ENCODE measurements at regions not wholly inside any gene's neighbourhood (a gene's known extent, or its start where the extent isn't known, plus 50 kb on each side); places are given as distances from the start of the nearest gene placed in this dataset.

- Histone ChIP-seq H4K91ac (replicated peaks; ENCODE audit: insufficient read length, low read length) (no peak overlapping the region), H3K23ac (ENCODE audit: insufficient read length) (no peak overlapping the region), H4K20me1 (replicated peaks in 1 of 2; ENCODE audit: control insufficient read depth in 1 of 2, insufficient read depth in 2 of 2, low read length in 2 of 2) (no peaks in the 10 kb centered on the region), H4K8ac (ENCODE audit: extremely low read depth, insufficient read depth, low read length) (no peak overlapping the region), H3K79me1 (ENCODE audit: low read depth, low read length) (no peaks in the 10 kb centered on the region), H2AK5ac (ENCODE audit: low read depth, low read length) (no peak overlapping the region), H3K4me2 (ENCODE audit: insufficient read depth in 1 of 2, low read depth in 2 of 2, low read length in 2 of 2) (no peak overlapping the region), H3K36me3 (ENCODE audit: control insufficient read depth in 2 of 4, insufficient read depth in 4 of 4, low read length in 3 of 4) (no peaks in the 10 kb centered on the region), H2BK120ac (replicated peaks; ENCODE audit: low read depth, low read length) (no peak overlapping the region), H2BK20ac (ENCODE audit: low read length) (no peak overlapping the region), H3K27me3 (replicated peaks in 1 of 4; ENCODE audit: control insufficient read depth in 3 of 4, extremely low read depth in 1 of 4, insufficient read depth in 3 of 4, low read length in 3 of 4) (no peaks in the 10 kb centered on the region), H2BK5ac (ENCODE audit: low read depth, low read length) (no peak overlapping the region), H3K27ac (ENCODE audit: low read depth, low read length) (no peak overlapping the region), H3K9ac (replicated peaks in 1 of 4; ENCODE audit: extremely low read depth in 1 of 4, low read depth in 3 of 4, low read length in 3 of 4) (no peak overlapping the region), H3K79me2 (ENCODE audit: control insufficient read depth in 1 of 2, insufficient read depth in 2 of 2, low read length in 2 of 2) (no peaks in the 10 kb centered on the region), H3K9me3 (ENCODE audit: insufficient read depth in 2 of 2, low read depth in 1 of 2, low read length in 1 of 2) (no peaks in the 10 kb centered on the region), H3K23me2 (ENCODE audit: low read depth, low read length) (peaks cover 2% of the 10 kb centered on the region; the same call in 1 of the 2 replicates), H3K4me3 (ENCODE audit: extremely low read depth in 1 of 4, insufficient read depth in 2 of 4, low read depth in 3 of 4, low read length in 4 of 4) (no peak overlapping the region), H3K4ac (replicated peaks; ENCODE audit: insufficient read length, low read depth, low read length) (no peak overlapping the region), H2AFZ (ENCODE audit: low read length) (no peak overlapping the region), H3K56ac (replicated peaks; ENCODE audit: insufficient read length, low read depth, low read length) (no peak overlapping the region), H4K5ac (ENCODE audit: insufficient read length, low read depth, low read length) (no peak overlapping the region), H2BK12ac (ENCODE audit: low read depth, low read length) (no peak overlapping the region), H3K18ac (ENCODE audit: extremely low read depth, low read length) (no peak overlapping the region), H3K4me1 (replicated peaks in 1 of 4; ENCODE audit: control insufficient read depth in 3 of 4, insufficient read depth in 4 of 4, low read length in 3 of 4) (no peaks in the 10 kb centered on the region), H2BK15ac (ENCODE audit: low read length) (no peak overlapping the region), H3K14ac (ENCODE audit: insufficient read length) (no peak overlapping the region)
- DNase-seq (ENCODE audit: low read depth in 1 of 2, low spot score in 2 of 2) (no peak), FAIRE-seq (no peak)
- 96% methylated on average over 1 of the region's 1 CpG; no CpG with 5 or more reads in 1 of the 2 experiments for WGBS, 2 experiments (ENCODE audit: extremely low coverage in 1 of 2, insufficient coverage in 1 of 2, insufficient read length in 1 of 2, insufficient replicate concordance in 2 of 2, low coverage in 1 of 2, low lambda C conversion rate in 2 of 2, missing lambda C conversion rate in 1 of 2)
- POLR2A ChIA-PET (ENCODE audit: partially characterized antibody): no interaction called here
- CTCF ChIA-PET (ENCODE audit: partially characterized antibody): interaction anchor here (1.0 kb wide), 1 partner anchor 130 kb away, joined by 4 read pairs; no protein-coding TSS in a partner anchor
- TF ChIP-seq MAFK (IDR thresholded peaks at IDR 0.05; ENCODE audit: low read depth, low read length) (no peak), PHF8 (conservative IDR thresholded peaks at IDR 0.05; ENCODE audit: low read depth, low read length) (no peak), POU5F1 (IDR thresholded peaks at IDR 0.05; ENCODE audit: low read depth, low read length) (no peak)
Observed at GRCh38 chr4:11293866-11294265, 134.8 kb downstream of the HS3ST1 start.

All from H1 (cell line).